HuH-7 (cell line): ENCODE measurements at regions not wholly inside any gene's neighbourhood (a gene's known extent, or its start where the extent isn't known, plus 50 kb on each side); places are given as distances from the start of the nearest gene placed in this dataset.

Experiments used
- DNase-seq: peaks from one replicate; pipeline ENCODE4 v3.0.0; 2011; ENCODE audit warnings: low spot score

- no peak for DNase-seq
Measured at GRCh38 chr17:69949973-69950695, 124.9 kb upstream of the KCNJ16 start.

GRCh38 chr17:69950701-69951418 is 124.2 kb upstream of the KCNJ16 start:
- DNase-seq = no peak

- DNase-seq = no peak
Measured at GRCh38 chr17:69954241-69954925, 120.6 kb upstream of the KCNJ16 start.

GRCh38 chr17:69958063-69958462 is 117.0 kb upstream of the KCNJ16 start:
- no peak for DNase-seq

- DNase-seq = no peak
Measured at GRCh38 chr17:69959283-69959682, 115.7 kb upstream of the KCNJ16 start.

- DNase-seq = no peak
Measured at GRCh38 chr17:69960755-69961154, 114.3 kb upstream of the KCNJ16 start.

- DNase-seq = no peak
Measured at GRCh38 chr17:69961501-69962145, 113.4 kb upstream of the KCNJ16 start.

- no peak for DNase-seq
Measured at GRCh38 chr17:69962436-69962995, 112.5 kb upstream of the KCNJ16 start.

- no peak for DNase-seq
Measured at GRCh38 chr17:69967910-69968411, 107.1 kb upstream of the KCNJ16 start.

GRCh38 chr17:69969897-69970296 is 105.1 kb upstream of the KCNJ16 start:
- DNase-seq = no peak

- DNase-seq = no peak
Measured at GRCh38 chr17:69972251-69972650, 102.8 kb upstream of the KCNJ16 start.

GRCh38 chr17:69975808-69976207 is 99.2 kb upstream of the KCNJ16 start:
- DNase-seq = no peak

- DNase-seq = no peak
Measured at GRCh38 chr17:69978056-69978646, 96.9 kb upstream of the KCNJ16 start.

- no peak for DNase-seq
Measured at GRCh38 chr17:69981441-69981840, 93.6 kb upstream of the KCNJ16 start.

- DNase-seq = no peak
Measured at GRCh38 chr17:69995476-69995875, 79.5 kb upstream of the KCNJ16 start.

GRCh38 chr17:69997332-69997731 is 77.7 kb upstream of the KCNJ16 start:
- no peak for DNase-seq

GRCh38 chr17:69999253-69999652 is 75.8 kb upstream of the KCNJ16 start:
- no peak for DNase-seq

GRCh38 chr17:70006159-70006558 is 68.9 kb upstream of the KCNJ16 start:
- no peak for DNase-seq

GRCh38 chr17:70011750-70012149 is 63.3 kb upstream of the KCNJ16 start:
- DNase-seq = no peak

GRCh38 chr17:70013911-70014310 is 61.1 kb upstream of the KCNJ16 start:
- no peak for DNase-seq

GRCh38 chr17:70017112-70017511 is 57.9 kb upstream of the KCNJ16 start:
- no peak for DNase-seq

GRCh38 chr17:70017941-70018340 is 57.1 kb upstream of the KCNJ16 start:
- DNase-seq = no peak
